ENCODE measurements at regions not wholly inside any gene's neighbourhood (a gene's known extent, or its start where the extent isn't known, plus 50 kb on each side); places are given as distances from the start of the nearest gene placed in this dataset.
A peak's percentile ranks its signal among the peaks of the same experiment; 100 is the strongest.

- CTCF ChIA-PET: no interaction called here
- BruUV-seq (replicated peaks): no TSS peak
- H3K27ac ChIP-seq (ENCODE audit: low read depth, low read length): no peak overlapping the region
- POLR2A ChIA-PET: no interaction called here
- peak overlapping the region; percentile 36 for H3K4me2 ChIP-seq (ENCODE audit: low read length)
- no peaks in the 10 kb centered on the region for H3K79me2 ChIP-seq (ENCODE audit: insufficient read depth, low read length)
- H3K36me3 ChIP-seq (ENCODE audit: control insufficient read depth in 1 of 2, insufficient read depth in 2 of 2, low read length in 2 of 2): no peaks in the 10 kb centered on the region
- H4K20me1 ChIP-seq (ENCODE audit: insufficient read depth): no peaks in the 10 kb centered on the region
- no peaks in the 10 kb centered on the region for H3K9me2 ChIP-seq (ENCODE audit: insufficient read depth)
- TF ChIP-seq ELF1 (IDR thresholded peaks at IDR 0.05; ENCODE audit: borderline replicate concordance, low read depth) (no peak), TCF7L2 (IDR thresholded peaks at IDR 0.05; ENCODE audit: borderline replicate concordance, extremely low read depth, insufficient read depth, insufficient read length) (peak; percentile 64), JUND (IDR thresholded peaks at IDR 0.05) (peak; percentile 54), FOSL1 (IDR thresholded peaks at IDR 0.05; ENCODE audit: low read depth) (peak; percentile 44; the same call in 1 of the 2 replicates), RAD21 (IDR thresholded peaks at IDR 0.05; ENCODE audit: low read depth) (no peak), CTCF (IDR thresholded peaks at IDR 0.05 in 2 of 3, conservative IDR thresholded peaks at IDR 0.05 in 1 of 3; ENCODE audit: borderline replicate concordance in 1 of 3, insufficient read depth in 1 of 3, low read depth in 2 of 3, low read length in 2 of 3) (no peak), REST (IDR thresholded peaks at IDR 0.05; ENCODE audit: low read depth) (no peak), CBX3 (IDR thresholded peaks at IDR 0.05; ENCODE audit: low read depth) (0 out of 2 replicates have a peak, but pooled peaks have one; percentile 19), ZBTB33 (IDR thresholded peaks at IDR 0.05; ENCODE audit: extremely low read depth, insufficient replicate concordance, low read length) (no peak), ZFX (IDR thresholded peaks at IDR 0.05) (no peak), SP1 (IDR thresholded peaks at IDR 0.05; ENCODE audit: low read depth) (peak; percentile 35; the same call in 1 of the 2 replicates), MAX (IDR thresholded peaks at IDR 0.05) (no peak)
- no peak overlapping the region for H3K4me3 ChIP-seq (replicated peaks in 1 of 2; ENCODE audit: low read depth in 1 of 2, low read length in 2 of 2)
- ATAC-seq (peak; percentile 47), DNase-seq (ENCODE audit: low read depth, low spot score) (peak; percentile 16)
- H3K27me3 ChIP-seq (ENCODE audit: insufficient read depth, low read length): no peaks in the 10 kb centered on the region
- RAD21 ChIA-PET (ENCODE audit: low non-redundant PET in 1 of 2, low total read pairs in 2 of 2, uncharacterized antibody in 2 of 2, unreplicated experiment in 2 of 2): no interaction called here
- H3K9me3 ChIP-seq (ENCODE audit: control insufficient read depth in 1 of 2, insufficient read depth in 1 of 2, low read depth in 1 of 2, low read length in 2 of 2): no peaks in the 10 kb centered on the region
- intact Hi-C loops (cut with micrococcal nuclease): no loop called here
- H3K4me1 ChIP-seq (ENCODE audit: control insufficient read depth in 1 of 2, insufficient read depth in 2 of 2, low read length in 2 of 2): peaks cover 5 to 14% of the 10 kb centered on the region in 2 experiments; a peak in 3 of 4 replicates
- H2AFZ ChIP-seq (ENCODE audit: low read depth, low read length, poor library complexity, severe bottlenecking): peak overlapping the region; percentile 50
- H3K9ac ChIP-seq (ENCODE audit: low read length): no peak overlapping the region
Measured at GRCh38 chr6:10310826-10311225, 104.0 kb downstream of the TFAP2A start.
